ENCODE measurements at regions not wholly inside any gene's neighbourhood (a gene's known extent, or its start where the extent isn't known, plus 50 kb on each side); places are given as distances from the start of the nearest gene placed in this dataset.
"Not testable (repeated sequence)": the region's sequence is repeated elsewhere in the genome, so short reads cannot be mapped to it uniquely, and the experiment has no call there.

DNA sequence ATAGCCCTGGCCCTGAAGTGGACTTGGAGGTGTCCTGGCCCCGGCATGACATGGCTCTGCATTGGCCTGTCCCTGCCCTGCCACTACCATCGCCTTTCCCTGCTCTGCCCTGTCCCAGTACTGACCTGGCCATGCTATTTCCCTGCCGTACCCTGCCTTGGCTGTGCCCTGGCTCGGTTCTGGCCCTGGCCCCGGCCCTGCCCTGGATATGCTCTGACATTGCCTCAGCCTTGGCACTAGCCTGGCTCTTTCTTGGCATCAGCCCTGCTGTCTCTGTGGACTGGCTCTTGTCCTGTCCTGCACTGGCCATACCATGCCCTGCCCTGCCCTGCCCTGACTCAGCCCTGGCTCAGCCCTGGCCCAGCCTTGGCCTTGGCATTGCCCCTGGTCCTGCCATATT, 252.2 kb downstream of the TP53TG3F start:
- DNase-seq (ENCODE audit: low read depth) = not testable (repeated sequence)

DNA sequence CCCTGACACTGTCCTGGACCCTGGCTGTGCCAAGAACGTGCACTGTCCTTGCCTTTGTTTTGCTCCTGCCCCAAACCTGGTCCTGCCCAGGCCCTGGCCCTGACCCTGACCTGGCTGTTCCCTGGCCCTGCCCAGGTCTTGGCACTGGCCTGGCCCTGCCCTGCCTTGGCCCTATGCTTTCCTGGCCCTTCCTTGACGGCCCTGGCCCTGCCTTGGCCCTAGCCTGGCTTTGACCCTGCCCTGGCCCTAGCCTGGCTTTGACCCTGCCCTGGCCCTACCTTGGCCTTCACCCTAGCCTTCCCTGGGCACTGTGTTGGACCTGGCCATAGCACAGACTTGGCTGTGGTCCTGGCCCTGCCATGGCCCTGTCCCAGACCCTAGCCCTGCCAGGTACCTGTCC, 252.9 kb downstream of the TP53TG3F start:
- DNase-seq (ENCODE audit: low read depth) = not testable (repeated sequence)

GRCh38 chr16:33712851-33713709, 253.7 kb downstream of the TP53TG3F start:
- DNase-seq (ENCODE audit: low read depth) = not testable (repeated sequence)

DNA sequence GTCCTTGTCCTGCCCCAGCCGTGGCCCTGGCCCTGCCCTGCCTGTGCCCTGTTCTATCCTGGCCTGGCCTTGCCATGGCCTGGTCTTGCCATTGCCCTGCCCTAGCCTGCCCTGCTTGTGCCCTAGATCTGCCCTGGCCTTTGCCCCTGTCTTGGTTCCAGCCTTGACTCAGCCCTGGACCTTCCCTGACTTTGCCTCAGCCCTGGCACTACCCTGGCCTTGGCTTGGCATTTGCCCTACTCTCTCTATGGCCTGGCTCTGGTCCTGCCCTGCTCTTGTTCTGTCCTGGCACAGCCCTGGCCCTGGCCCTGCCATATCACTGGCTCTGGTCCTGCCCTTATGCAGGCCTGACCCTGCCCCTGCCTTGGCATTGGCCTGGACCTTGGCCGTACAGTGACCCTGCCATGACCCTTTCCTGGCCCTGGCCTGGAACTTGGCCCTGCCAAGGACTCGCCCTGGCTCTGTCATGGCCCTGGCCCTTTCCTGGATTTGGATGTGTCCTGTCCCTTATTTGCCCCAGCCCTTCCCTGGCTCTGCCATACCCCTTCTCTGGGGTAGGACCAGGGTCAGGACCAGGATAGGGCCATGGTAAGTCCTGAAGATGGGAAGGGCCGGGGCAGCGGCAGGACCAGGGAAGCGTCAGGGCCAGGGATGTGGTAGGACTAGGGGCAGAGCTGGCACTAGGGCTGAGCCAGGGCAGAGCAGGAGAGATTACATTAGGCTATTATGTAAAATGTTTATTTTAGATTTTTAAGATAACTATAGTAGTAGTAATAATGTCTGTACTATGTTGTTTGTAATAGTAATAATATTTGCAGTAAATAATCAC, 254.5 kb downstream of the TP53TG3F start:
- DNase-seq (ENCODE audit: low read depth) = not testable (repeated sequence)

GRCh38 chr16:33731167-33731566, 271.8 kb downstream of the TP53TG3F start:
- DNase-seq (ENCODE audit: low read depth) = not testable (repeated sequence)

GRCh38 chr16:33734650-33735049, 275.2 kb downstream of the TP53TG3F start:
- DNase-seq (ENCODE audit: low read depth) = not testable (repeated sequence)

GRCh38 chr16:33766869-33767765, 307.7 kb downstream of the TP53TG3F start:
- DNase-seq (ENCODE audit: low read depth) = not testable (repeated sequence)

DNA sequence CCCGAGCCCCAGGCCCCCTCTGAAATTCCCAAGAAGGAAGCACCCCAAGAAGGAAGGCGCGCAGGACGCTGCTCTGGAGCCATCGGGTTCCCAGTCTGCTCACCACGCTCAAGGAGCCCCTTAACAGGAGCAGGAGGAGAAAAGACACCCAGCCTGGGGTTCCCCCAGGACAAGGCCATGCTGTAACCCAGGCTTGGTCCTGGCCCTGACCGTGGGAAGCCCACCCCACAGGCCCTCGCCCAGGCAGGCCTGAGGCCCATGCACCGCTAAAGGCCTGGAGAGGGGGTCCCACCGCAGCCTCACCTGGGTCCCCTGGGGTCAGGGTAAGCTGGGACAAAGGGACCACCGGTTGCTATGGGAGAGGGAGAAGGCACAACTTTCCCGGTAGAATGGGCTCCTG, 309.3 kb downstream of the TP53TG3F start:
- not testable (repeated sequence) for DNase-seq (ENCODE audit: low read depth)

DNA sequence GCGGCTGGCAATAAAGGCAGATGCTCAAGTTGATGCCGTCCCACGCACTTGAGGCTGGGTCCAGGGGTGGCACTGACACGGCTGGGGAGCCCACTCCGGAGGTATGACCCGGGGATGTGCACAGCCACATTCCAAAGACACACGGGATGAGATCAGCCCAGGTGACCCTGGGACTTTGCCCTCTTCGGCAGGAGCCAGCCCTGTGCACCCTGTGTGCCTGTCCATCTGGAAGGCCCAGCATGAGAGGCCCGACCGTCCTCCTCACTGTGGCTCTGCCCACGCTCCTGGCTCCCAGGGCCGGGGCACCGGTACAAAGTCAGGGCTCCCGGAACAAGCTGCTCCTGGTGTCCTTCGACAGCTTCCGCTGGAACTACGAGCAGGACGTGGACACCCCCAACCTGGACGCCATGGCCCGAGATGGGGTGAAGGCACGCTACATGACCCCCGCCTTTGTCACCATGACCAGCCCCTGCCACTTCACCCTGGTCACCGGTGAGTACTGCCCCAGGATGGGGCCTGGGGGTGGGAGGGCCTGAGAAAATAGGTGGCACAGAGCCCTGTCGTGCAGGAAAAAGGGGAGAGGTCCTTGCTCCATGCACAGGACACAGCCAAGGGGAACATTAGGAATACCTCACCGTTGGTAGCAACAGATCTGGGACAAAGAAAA, 309.9 kb downstream of the TP53TG3F start:
- not testable (repeated sequence) for DNase-seq (ENCODE audit: low read depth)

GRCh38 chr16:33770478-33770877, 311.1 kb downstream of the TP53TG3F start:
- not testable (repeated sequence) for DNase-seq (ENCODE audit: low read depth)

DNA sequence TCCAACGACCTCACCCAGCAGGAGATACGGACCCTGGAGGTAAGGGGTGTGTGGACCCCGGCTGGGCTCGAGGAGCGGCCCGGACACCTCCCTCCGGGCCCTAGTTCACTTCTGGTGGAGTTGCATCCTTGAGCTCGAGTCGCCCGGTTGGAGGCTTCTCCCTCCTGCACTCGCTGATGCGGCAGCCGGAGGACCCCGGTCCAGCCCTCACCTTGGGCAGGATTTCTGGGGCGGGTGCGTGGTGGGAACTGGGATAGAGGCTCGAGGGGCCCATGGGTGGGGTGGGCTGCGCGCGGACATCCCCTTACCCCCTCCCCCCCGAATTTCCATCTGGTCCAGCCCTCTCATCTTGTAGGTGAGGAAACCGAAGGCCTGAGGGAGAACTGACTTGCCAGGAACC, 311.8 kb downstream of the TP53TG3F start:
- DNase-seq (ENCODE audit: low read depth) = not testable (repeated sequence)

DNA sequence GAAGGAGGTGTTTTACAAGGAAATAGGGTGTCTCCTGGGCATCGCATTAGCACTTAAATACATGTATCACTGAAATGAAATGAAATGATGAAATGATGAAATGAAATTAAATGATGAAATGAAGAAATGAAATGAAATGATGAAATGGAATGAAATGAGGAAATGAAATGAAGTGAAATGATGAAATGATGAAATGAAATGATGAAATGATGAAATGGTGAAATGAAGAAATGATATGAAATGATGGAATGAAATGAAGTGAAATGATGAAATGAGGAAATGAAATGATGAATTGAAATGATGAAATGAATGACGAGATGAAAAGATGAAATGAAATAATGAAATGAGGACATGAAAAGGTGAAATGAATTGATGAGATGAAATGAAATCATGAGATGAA, 314.6 kb downstream of the TP53TG3F start:
- DNase-seq (ENCODE audit: low read depth) = not testable (repeated sequence)

DNA sequence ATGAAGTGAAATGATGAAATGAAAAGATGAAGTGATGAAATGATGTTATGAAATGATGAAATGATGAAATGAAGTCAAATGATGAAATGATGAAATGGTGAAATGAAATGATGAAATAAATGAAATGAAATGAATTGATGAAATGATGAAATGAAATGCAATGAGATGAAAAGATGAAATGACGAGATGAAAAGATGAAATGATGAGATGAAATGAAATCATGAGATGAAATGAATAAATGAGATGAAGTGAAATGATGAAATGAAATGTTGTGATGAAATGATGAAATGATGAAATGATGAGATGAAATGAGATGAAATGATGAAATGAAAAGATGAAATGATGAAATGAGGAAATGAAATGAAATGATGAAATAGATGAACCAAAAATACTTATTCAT, 315.3 kb downstream of the TP53TG3F start:
- DNase-seq (ENCODE audit: low read depth) = not testable (repeated sequence)

GRCh38 chr16:33816328-33816944, 357.0 kb downstream of the TP53TG3F start:
- DNase-seq (ENCODE audit: low read depth) = not testable (repeated sequence)

- not testable (repeated sequence) for DNase-seq (ENCODE audit: low read depth)
Measured at GRCh38 chr16:33824736-33825135, 365.3 kb downstream of the TP53TG3F start.

- DNase-seq (ENCODE audit: low read depth) = not testable (repeated sequence)
Measured at GRCh38 chr16:33827522-33827921, 368.1 kb downstream of the TP53TG3F start.

- DNase-seq (ENCODE audit: low read depth) = not testable (repeated sequence)
Measured at GRCh38 chr16:33839157-33839556, 379.7 kb downstream of the TP53TG3F start.

DNA sequence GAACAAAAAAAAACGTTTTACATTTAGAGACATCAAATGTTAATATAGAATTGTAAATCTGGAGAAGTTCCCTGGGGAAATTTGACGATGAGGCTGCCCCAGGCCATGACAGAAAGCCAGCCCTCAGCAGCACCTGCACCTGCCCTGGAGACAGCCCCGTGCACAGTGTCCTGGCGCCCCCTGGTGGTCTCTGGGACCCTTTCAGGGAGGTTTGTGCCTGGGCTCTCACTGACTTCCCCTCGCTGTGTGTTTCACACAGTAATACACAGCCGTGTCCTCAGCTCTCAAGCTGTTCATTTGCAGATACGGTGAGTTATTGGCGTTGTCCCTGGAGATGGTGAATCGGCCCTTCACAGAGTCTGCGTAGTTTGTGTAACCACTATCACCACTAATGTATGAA, 385.1 kb downstream of the TP53TG3F start:
- not testable (repeated sequence) for DNase-seq (ENCODE audit: low read depth)

All from M059J (cell line).